Right forelimb (tissue), 1 donor: ENCODE measurements at regions not wholly inside any gene's neighbourhood (a gene's known extent, or its start where the extent isn't known, plus 50 kb on each side); places are given as distances from the start of the nearest gene placed in this dataset.

Experiments
- DNase-seq: peaks from one replicate; pipeline ENCODE4 v3.0.0-alpha.2; 2018

- no peak for DNase-seq
Observed at GRCh38 chr2:37868866-37869265, 56.2 kb upstream of the RMDN2 start.

GRCh38 chr2:37869304-37869703 is 55.8 kb upstream of the RMDN2 start:
- no peak for DNase-seq

- DNase-seq, result no peak
Observed at GRCh38 chr2:37869771-37870170, 55.3 kb upstream of the RMDN2 start.

GRCh38 chr2:37870829-37871228 is 54.3 kb upstream of the RMDN2 start:
- DNase-seq, result no peak

- no peak for DNase-seq
Observed at GRCh38 chr2:37871456-37872191, 53.5 kb upstream of the RMDN2 start.

GRCh38 chr2:37872192-37872750 is 52.8 kb upstream of the RMDN2 start:
- DNase-seq, result no peak

GRCh38 chr2:37873229-37873628 is 51.9 kb upstream of the RMDN2 start:
- DNase-seq, result no peak

- DNase-seq, result no peak
Observed at GRCh38 chr2:37873749-37874330, 51.2 kb upstream of the RMDN2 start.

- DNase-seq, result no peak
Observed at GRCh38 chr2:37874470-37874869, 50.6 kb upstream of the RMDN2 start.
